Colonic mucosa (tissue), 4 donors: ENCODE measurements at regions not wholly inside any gene's neighbourhood (a gene's known extent, or its start where the extent isn't known, plus 50 kb on each side); places are given as distances from the start of the nearest gene placed in this dataset.

ENCODE experiments used
- DNase-seq: peaks from one replicate; pipeline ENCODE4 v3.0.0-alpha.2; 2020
- H3K27ac ChIP-seq: fragments of 200-600 bp; one replicate; pipeline ENCODE4 v1.8.0; 2021
- H3K27me3 ChIP-seq: fragments of 200-600 bp; one replicate; pipeline ENCODE4 v1.8.0; 2021
- H3K36me3 ChIP-seq: fragments of 200-600 bp; one replicate; pipeline ENCODE4 v1.8.0; 2021
- H3K4me1 ChIP-seq: fragments of 200-600 bp; one replicate; pipeline ENCODE4 v1.8.0; 2021; ENCODE audit warnings: mild to moderate bottlenecking
- H3K4me3 ChIP-seq: fragments of 200-600 bp; one replicate; pipeline ENCODE4 v1.8.0; 2021
- H3K9ac ChIP-seq, 2 donors: one replicate each; pipeline ENCODE4 v1.7.0; 2013; ENCODE audit warnings: control low read depth in 2 of 2, low read depth in 2 of 2, low read length in 2 of 2
- H3K9me3 ChIP-seq: fragments of 200-600 bp; one replicate; pipeline ENCODE4 v1.8.0; 2021
- CTCF ChIP-seq: fragments of 200-600 bp; IDR thresholded peaks from one replicate; pipeline ENCODE4 v1.8.0; 2022; ENCODE audit warnings: antibody characterized with exemption, mild to moderate bottlenecking
- intact Hi-C: fragments of 100-400 bp; cut with DNase I; formaldehyde crosslinking; loops from one replicate; pipeline ENCODE4 v1.14.1; 2022
- donor health status: healthy.
- donor health status: DM: no; HTN: no; CAD: no.
- donor health status: DM: no; HTN: no; CAD: no.

DNA sequence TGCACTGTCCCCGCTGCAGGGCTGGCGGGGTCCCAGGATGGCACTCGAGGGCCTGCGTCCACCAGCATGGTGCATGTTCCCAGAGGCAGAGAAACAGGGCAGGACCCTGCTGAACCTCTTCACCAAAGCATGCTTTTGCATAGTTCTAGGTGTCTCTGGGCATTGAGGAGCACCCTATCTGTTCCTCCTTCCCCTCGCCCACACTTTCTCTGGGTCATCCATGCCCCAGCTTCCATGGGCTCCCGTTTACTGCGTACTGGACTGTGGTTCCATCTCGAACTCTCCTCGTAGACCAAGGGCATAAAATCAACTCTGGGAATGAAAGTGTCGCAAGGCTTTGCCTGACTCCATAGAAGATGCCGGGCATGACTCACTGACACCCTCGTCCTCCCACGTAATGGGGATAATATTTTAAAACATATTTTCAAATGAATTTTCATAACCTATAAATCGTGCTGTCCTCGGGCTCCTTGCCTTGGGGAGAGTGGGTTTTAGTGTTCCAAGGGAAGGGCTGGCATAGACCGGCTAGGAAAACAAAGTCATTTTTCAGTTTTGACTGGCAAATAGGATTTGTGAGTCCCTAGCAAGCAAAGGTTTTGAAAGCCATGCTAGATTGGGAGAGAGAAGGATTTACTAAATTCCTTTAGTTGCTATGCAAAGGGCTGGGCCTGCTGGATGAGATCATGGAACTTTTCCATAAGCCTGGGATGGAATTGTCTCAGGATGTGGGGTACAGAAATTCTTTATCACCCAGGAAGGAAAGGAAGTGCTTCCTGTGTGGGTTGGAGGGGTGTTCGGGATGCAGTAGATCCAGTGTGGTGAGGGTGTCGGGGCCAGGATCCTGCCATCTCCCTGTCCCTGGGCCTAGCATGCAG is 498.7 kb upstream of the MKI67 start:
- intact Hi-C loops: no loop called here
- Histone ChIP-seq H3K27ac (no peak overlapping the region), H3K4me3 (no peak overlapping the region), H3K4me1 (no peaks in the 10 kb centered on the region), H3K9me3 (no peaks in the 10 kb centered on the region), H3K36me3 (no peaks in the 10 kb centered on the region), H3K27me3 (no peaks in the 10 kb centered on the region), H3K9ac (no peak overlapping the region)
- DNase-seq: no peak
- TF ChIP-seq CTCF: no peak

- intact Hi-C loops: no loop called here
- Histone ChIP-seq H3K9me3 (no peaks in the 10 kb centered on the region), H3K27me3 (no peaks in the 10 kb centered on the region), H3K36me3 (no peaks in the 10 kb centered on the region), H3K4me1 (no peaks in the 10 kb centered on the region), H3K4me3 (no peak overlapping the region), H3K9ac (no peak overlapping the region), H3K27ac (no peak overlapping the region)
- no peak for TF ChIP-seq CTCF
- DNase-seq: no peak
Measured at GRCh38 chr10:128625926-128626325, 499.7 kb upstream of the MKI67 start.

- Histone ChIP-seq H3K9ac (no peak overlapping the region), H3K27ac (no peak overlapping the region), H3K9me3 (no peaks in the 10 kb centered on the region), H3K27me3 (no peaks in the 10 kb centered on the region), H3K4me1 (no peaks in the 10 kb centered on the region), H3K36me3 (no peaks in the 10 kb centered on the region), H3K4me3 (no peak overlapping the region)
- DNase-seq: no peak
- intact Hi-C loops: no loop called here
- no peak for TF ChIP-seq CTCF
Measured at GRCh38 chr10:128626397-128627000, 500.3 kb upstream of the MKI67 start.

GRCh38 chr10:128627811-128628210 is 501.6 kb upstream of the MKI67 start:
- no peak for DNase-seq
- no peak for TF ChIP-seq CTCF
- intact Hi-C loops: no loop called here
- H3K27ac ChIP-seq: no peak overlapping the region
- H3K27me3 ChIP-seq: no peaks in the 10 kb centered on the region
- H3K36me3 ChIP-seq: no peaks in the 10 kb centered on the region
- no peak overlapping the region for H3K9ac ChIP-seq
- no peak overlapping the region for H3K4me3 ChIP-seq
- no peaks in the 10 kb centered on the region for H3K4me1 ChIP-seq
- no peaks in the 10 kb centered on the region for H3K9me3 ChIP-seq

- no peak for DNase-seq
- Histone ChIP-seq H3K27ac (no peak overlapping the region), H3K36me3 (no peaks in the 10 kb centered on the region), H3K4me1 (no peaks in the 10 kb centered on the region), H3K27me3 (no peaks in the 10 kb centered on the region), H3K9ac (no peak overlapping the region), H3K9me3 (no peaks in the 10 kb centered on the region), H3K4me3 (no peak overlapping the region)
- TF ChIP-seq CTCF: no peak
- intact Hi-C loops: no loop called here
Measured at GRCh38 chr10:128628252-128628651, 502.0 kb upstream of the MKI67 start.
